GM12865 (cell line): ENCODE measurements at regions not wholly inside any gene's neighbourhood (a gene's known extent, or its start where the extent isn't known, plus 50 kb on each side); places are given as distances from the start of the nearest gene placed in this dataset.
A peak's percentile ranks its signal among the peaks of the same experiment; 100 is the strongest.

Source experiments
- DNase-seq: peaks from one replicate; pipeline ENCODE4 v3.0.0; 2010; ENCODE audit warnings: low read depth
- H3K4me3 ChIP-seq: 2 replicates; pipeline ENCODE4 v1.5.1; 2011; ENCODE audit warnings: mild to moderate bottlenecking, low read depth, low read length, control low read depth
- TF ChIP-seq, protein P1 (sequence below): IDR thresholded peaks from 2 replicates; pipeline ENCODE4 v1.5.1; 2011; ENCODE audit warnings: low read length, control low read depth, low read depth, inconsistent platforms; ENCODE audit not compliant: insufficient read depth; ENCODE audit errors: missing control alignments

DNA sequence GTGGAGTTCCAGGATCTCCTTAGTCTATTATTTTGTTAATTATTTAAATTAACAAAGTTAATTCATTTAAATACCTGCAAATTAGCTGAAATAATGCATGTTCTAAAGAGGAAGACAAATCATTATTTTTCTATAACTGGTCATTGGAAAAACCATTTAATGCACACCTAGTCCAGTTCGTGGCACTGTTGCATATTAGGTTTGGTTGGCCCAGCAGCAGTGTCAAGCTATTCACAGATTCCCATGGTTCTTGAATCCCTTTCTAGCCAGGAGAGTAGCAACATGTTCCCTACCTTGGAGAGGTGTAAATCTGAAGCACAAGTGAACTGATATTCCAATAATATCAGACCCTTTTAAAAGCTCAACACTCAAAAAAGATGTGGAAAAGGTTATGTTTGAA, 155.2 kb downstream of the TMEM161B start:
- TF ChIP-seq, protein P1, sequence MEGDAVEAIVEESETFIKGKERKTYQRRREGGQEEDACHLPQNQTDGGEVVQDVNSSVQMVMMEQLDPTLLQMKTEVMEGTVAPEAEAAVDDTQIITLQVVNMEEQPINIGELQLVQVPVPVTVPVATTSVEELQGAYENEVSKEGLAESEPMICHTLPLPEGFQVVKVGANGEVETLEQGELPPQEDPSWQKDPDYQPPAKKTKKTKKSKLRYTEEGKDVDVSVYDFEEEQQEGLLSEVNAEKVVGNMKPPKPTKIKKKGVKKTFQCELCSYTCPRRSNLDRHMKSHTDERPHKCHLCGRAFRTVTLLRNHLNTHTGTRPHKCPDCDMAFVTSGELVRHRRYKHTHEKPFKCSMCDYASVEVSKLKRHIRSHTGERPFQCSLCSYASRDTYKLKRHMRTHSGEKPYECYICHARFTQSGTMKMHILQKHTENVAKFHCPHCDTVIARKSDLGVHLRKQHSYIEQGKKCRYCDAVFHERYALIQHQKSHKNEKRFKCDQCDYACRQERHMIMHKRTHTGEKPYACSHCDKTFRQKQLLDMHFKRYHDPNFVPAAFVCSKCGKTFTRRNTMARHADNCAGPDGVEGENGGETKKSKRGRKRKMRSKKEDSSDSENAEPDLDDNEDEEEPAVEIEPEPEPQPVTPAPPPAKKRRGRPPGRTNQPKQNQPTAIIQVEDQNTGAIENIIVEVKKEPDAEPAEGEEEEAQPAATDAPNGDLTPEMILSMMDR: no peak
- H3K4me3 ChIP-seq: no peak overlapping the region
- no peak for DNase-seq

DNA sequence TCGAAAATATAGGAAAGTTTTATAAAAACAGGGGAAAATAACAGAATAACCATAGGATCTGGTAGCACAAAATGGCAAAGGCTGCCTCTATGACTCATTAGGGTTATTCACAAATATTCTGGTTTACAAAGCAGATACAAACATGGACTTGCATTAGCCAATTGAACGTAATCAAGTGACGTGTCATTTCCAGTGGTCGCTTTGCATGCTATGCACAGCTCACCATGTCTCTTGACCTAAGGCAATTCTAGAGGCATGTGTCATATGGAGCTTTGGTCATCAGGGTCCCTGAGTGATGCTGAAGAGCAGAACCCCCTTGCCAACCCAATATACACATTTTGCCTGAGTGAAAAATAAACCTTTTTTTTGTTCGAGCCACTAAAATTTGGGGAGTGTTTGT, 158.8 kb downstream of the TMEM161B start:
- no peak overlapping the region for H3K4me3 ChIP-seq
- DNase-seq: no peak
- TF ChIP-seq, protein P1: no peak

DNA sequence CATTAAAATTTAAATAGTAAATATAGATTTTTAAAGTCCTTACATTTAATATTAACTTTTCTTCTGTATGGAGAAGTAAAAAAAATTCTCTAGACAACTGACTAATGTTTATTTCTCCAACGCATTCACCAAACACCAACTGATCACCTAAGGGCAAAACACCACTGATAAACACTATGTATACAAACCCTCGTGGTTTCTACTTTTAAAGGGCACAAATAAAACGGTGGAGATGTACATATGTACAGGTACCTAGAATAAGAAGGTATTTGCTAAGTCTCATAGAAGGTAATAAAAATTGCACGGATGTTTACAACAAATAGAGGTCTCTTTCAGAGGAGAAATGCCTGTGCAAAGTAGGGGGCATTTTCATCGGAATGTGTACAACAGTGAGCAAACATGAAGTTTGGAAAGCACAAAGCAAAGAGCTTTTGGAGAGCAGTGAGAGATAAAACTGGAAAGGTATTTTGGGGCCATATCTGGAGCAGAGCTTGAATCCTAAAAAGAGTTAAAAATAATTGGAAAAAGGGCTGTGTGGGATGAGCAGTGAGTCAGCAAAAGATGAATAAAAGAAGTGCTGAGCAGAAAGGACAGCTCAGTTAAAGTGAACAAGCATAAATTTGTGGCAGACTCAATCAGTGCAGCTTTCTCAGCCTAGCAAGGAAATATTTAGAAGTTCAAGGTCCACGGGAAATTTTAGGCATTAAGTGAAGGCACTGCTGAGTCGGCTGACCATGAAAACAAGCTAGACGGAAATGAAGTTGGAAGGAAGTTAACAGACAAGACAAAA, 160.0 kb downstream of the TMEM161B start:
- TF ChIP-seq, protein P1: no peak
- no peak for DNase-seq
- no peak overlapping the region for H3K4me3 ChIP-seq

DNA sequence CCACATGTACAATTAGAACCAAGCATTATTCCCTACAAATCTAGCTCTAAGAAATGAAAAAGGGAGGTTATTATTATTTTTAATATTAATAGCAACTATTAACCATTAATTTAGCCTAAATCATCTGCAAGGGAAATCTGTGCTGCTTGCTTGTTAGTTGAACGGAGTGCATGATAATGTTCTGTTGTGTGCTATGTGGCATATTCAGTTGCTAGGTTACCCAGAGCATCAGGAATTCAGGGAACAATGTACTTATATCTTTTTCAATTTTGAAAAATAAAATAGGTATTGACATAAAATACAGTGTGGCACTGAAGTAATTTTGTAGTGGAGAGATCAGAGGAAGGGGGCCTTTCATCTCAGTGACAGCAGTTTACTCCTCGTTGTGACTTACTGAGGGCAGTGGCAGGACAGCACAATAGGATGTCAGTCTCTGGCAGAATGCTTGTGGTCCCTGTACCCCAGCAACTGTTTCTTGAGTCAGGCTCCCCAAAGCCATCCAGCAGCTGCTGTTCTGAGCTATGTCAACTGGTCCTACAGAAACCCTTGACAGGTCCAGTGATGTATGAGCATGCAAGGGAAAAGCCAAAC, 173.6 kb downstream of the TMEM161B start:
- DNase-seq: no peak
- H3K4me3 ChIP-seq: no peak overlapping the region
- TF ChIP-seq, protein P1: no peak

DNA sequence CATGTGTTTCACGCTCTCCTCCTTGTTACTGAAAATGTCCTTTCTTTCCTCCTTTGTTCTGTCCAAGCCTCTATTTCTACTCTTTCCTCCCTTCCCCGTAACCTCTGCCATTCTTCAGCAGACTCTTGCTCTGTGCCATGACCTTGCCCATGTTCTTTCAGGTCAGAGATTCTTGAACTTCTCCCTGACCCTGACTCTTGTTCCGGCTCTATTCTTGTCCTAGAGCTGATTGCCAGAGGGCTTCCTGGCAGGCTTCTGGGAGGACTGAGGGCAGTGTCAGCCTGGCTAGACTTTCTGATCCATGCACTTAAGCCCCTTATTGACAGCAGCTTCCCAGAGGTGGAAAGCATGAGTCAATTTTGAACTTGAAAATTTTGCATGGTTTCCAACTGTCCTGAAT, 174.2 kb downstream of the TMEM161B start:
- no peak for DNase-seq
- no peak overlapping the region for H3K4me3 ChIP-seq
- TF ChIP-seq, protein P1: no peak

DNA sequence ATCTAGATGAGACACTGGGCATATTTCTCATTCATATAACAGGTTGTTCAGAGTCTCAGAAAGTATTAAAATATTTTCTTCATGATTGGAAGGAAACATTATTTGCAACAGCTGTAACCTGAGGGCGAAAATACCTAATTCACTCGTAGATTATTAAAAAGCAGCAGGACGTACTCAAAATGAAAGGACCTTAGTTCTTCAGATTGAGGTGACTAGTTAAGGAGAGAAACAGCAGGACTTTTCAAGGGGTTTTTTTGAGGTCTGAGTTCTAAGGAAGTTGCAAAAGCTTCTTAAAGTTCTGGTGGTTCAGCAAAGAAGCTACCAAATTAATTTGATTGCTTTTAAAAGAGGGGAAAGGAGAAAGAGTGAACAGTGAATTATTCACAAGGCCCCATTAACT, 174.9 kb downstream of the TMEM161B start:
- no peak overlapping the region for H3K4me3 ChIP-seq
- TF ChIP-seq, protein P1: no peak
- DNase-seq: peak; percentile 16

DNA sequence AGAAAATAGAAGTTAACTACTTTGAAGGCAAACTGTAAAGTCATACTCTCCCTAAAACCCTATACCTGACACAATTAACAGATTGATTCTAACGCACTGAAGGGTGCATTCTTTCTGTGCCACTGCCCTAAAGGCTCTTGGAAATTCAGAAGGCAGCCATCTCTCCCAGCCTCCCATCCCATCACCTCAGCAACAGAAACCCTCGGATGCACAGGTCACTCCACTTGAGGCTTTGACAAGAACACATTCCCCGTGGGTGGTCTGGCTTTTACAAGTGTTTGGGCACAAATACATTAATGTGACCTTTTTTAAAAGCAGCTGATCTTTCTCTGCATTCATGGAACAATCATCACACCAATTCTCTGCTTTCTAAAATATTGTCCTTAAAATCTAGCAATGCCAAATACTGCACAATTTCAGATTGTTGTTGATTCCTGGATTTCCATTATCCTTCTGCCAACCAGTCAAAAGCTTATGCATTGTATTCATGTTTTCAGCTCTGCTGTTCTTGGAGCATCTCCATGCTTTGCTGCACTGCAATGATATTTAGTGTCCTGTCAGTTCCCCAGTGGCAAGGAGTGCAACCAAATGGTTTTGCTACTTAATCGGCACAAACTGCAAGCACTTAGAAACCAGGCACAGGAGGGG, 175.6 kb downstream of the TMEM161B start:
- DNase-seq: no peak
- no peak overlapping the region for H3K4me3 ChIP-seq
- TF ChIP-seq, protein P1: no peak
